Fibroblast of lung (primary cell): ENCODE measurements at regions not wholly inside any gene's neighbourhood (a gene's known extent, or its start where the extent isn't known, plus 50 kb on each side); places are given as distances from the start of the nearest gene placed in this dataset.

Source experiments
- DNase-seq, 2 donors: peaks; one replicate each; pipeline versions ENCODE4 v3.0.0 to v3.0.0-alpha.2; 2010; ENCODE audit warnings: low read depth in 2 of 2
- H2AFZ ChIP-seq: 2 replicates; pipeline ENCODE4 v1.5.1; 2012; ENCODE audit warnings: low read length, control low read depth, inconsistent platforms
- H3K27ac ChIP-seq: 2 replicates; pipeline ENCODE4 v1.5.1; 2011; ENCODE audit warnings: low read length, control low read depth; ENCODE audit not compliant: insufficient read depth
- H3K27me3 ChIP-seq: 2 replicates; pipeline ENCODE4 v1.5.1; 2011; ENCODE audit warnings: mild to moderate bottlenecking, low read length; ENCODE audit not compliant: control insufficient read depth, insufficient read depth
- H3K36me3 ChIP-seq: 2 replicates; pipeline ENCODE4 v1.5.1; 2011; ENCODE audit warnings: low read length; ENCODE audit not compliant: control insufficient read depth, insufficient read depth
- H3K4me1 ChIP-seq: 2 replicates; pipeline ENCODE4 v1.5.1; 2011; ENCODE audit warnings: low read length; ENCODE audit not compliant: control insufficient read depth, insufficient read depth; ENCODE audit errors: extremely low read depth
- H3K4me2 ChIP-seq: 2 replicates; pipeline ENCODE4 v1.5.1; 2011; ENCODE audit warnings: low read length, control low read depth; ENCODE audit not compliant: insufficient read depth; ENCODE audit errors: extremely low read depth
- H3K4me3 ChIP-seq, 4 experiments: fragments of 200-600 bp in 1 of 4; sonication (generic) in 1 of 4; replicated peaks in 1 of 4; 2 replicates each; pipeline ENCODE4 v1.5.1; 2011 to 2016; ENCODE audit warnings: low read length in 4 of 4, low read depth in 3 of 4, mild to moderate bottlenecking in 3 of 4, control low read depth in 2 of 4, inconsistent platforms in 1 of 4, mixed read lengths in 1 of 4; ENCODE audit not compliant: insufficient read depth in 1 of 4; ENCODE audit errors: control extremely low read depth in 1 of 4
- H3K79me2 ChIP-seq: 2 replicates; pipeline ENCODE4 v1.5.1; 2012; ENCODE audit warnings: mild to moderate bottlenecking, low read length, inconsistent platforms; ENCODE audit not compliant: control insufficient read depth, insufficient read depth
- H3K9ac ChIP-seq: 2 replicates; pipeline ENCODE4 v1.5.1; 2011; ENCODE audit warnings: mild to moderate bottlenecking, low read length, control low read depth; ENCODE audit not compliant: insufficient read depth
- H3K9me3 ChIP-seq: 2 replicates; pipeline ENCODE4 v1.5.1; 2012; ENCODE audit warnings: low read depth, low read length; ENCODE audit not compliant: control insufficient read depth, insufficient read depth
- H4K20me1 ChIP-seq: 2 replicates; pipeline ENCODE4 v1.5.1; 2011; ENCODE audit warnings: low read length; ENCODE audit not compliant: control insufficient read depth, insufficient read depth; ENCODE audit errors: extremely low read depth
- EZH2 ChIP-seq: IDR thresholded peaks from 2 replicates; pipeline ENCODE4 v1.5.1; 2012; ENCODE audit warnings: low read length, control low read depth, mild to moderate bottlenecking; ENCODE audit errors: missing control alignments
- TF ChIP-seq, protein P1 (sequence below), 2 donors: IDR thresholded peaks in 1 of 2; conservative IDR thresholded peaks in 1 of 2; 1 replicate in 1 of 2; 2 replicates in 1 of 2; pipeline ENCODE4 v1.5.1; 2011 to 2012; ENCODE audit warnings: low read length in 2 of 2, control low read depth in 1 of 2, inconsistent platforms in 1 of 2, low read depth in 1 of 2, mild to moderate bottlenecking in 1 of 2

GRCh38 chr17:5714993-5715392 lies 130.7 kb upstream of the NLRP1 start:
- no peaks in the 10 kb centered on the region for H3K9me3 ChIP-seq
- TF ChIP-seq EZH2 = no peak
- TF ChIP-seq, protein P1, sequence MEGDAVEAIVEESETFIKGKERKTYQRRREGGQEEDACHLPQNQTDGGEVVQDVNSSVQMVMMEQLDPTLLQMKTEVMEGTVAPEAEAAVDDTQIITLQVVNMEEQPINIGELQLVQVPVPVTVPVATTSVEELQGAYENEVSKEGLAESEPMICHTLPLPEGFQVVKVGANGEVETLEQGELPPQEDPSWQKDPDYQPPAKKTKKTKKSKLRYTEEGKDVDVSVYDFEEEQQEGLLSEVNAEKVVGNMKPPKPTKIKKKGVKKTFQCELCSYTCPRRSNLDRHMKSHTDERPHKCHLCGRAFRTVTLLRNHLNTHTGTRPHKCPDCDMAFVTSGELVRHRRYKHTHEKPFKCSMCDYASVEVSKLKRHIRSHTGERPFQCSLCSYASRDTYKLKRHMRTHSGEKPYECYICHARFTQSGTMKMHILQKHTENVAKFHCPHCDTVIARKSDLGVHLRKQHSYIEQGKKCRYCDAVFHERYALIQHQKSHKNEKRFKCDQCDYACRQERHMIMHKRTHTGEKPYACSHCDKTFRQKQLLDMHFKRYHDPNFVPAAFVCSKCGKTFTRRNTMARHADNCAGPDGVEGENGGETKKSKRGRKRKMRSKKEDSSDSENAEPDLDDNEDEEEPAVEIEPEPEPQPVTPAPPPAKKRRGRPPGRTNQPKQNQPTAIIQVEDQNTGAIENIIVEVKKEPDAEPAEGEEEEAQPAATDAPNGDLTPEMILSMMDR (conservative IDR thresholded peaks at IDR 0.05 in 1 of 2, IDR thresholded peaks at IDR 0.05 in 1 of 2; ENCODE audit: low read depth in 1 of 2, low read length in 2 of 2) = no peak
- H3K4me2 ChIP-seq = no peak overlapping the region
- no peaks in the 10 kb centered on the region for H3K79me2 ChIP-seq
- no peaks in the 10 kb centered on the region for H3K4me1 ChIP-seq
- no peak overlapping the region for H2AFZ ChIP-seq
- H3K36me3 ChIP-seq = no peaks in the 10 kb centered on the region
- no peak overlapping the region for H3K27ac ChIP-seq
- H3K27me3 ChIP-seq = no peaks in the 10 kb centered on the region
- no peaks in the 10 kb centered on the region for H4K20me1 ChIP-seq
- no peak for DNase-seq
- H3K9ac ChIP-seq = no peak overlapping the region
- H3K4me3 ChIP-seq = no peak overlapping the region

DNA sequence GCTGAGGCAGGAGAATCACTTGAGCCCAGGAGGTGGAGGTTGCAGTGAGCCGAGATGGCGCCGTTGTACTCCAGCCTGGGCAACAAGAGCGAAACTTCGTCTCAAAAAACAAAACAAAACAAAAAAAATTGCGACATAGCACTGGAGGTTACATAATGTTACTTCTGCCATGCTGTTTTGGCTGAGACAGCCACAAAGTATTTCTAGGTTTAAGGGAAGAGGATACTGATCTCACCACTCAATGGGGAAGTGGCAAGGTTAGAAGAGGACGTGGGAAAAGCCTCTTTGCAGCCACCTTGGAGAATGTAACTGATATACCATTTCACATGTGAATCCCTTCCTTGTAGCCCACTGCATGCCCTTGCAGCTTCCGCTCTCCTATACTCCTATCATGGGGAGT lies 131.2 kb upstream of the NLRP1 start:
- Histone ChIP-seq H4K20me1 (no peaks in the 10 kb centered on the region), H3K27me3 (no peaks in the 10 kb centered on the region), H3K9ac (no peak overlapping the region), H3K4me2 (no peak overlapping the region), H3K4me3 (no peak overlapping the region), H3K4me1 (no peaks in the 10 kb centered on the region), H3K79me2 (no peaks in the 10 kb centered on the region), H3K9me3 (no peaks in the 10 kb centered on the region), H3K27ac (no peak overlapping the region), H3K36me3 (no peaks in the 10 kb centered on the region), H2AFZ (no peak overlapping the region)
- no peak for DNase-seq
- TF ChIP-seq EZH2 = no peak
- TF ChIP-seq, protein P1 (conservative IDR thresholded peaks at IDR 0.05 in 1 of 2, IDR thresholded peaks at IDR 0.05 in 1 of 2; ENCODE audit: low read depth in 1 of 2, low read length in 2 of 2) = no peak

GRCh38 chr17:5718726-5719125 lies 134.4 kb upstream of the NLRP1 start:
- Histone ChIP-seq H3K4me2 (no peak overlapping the region), H2AFZ (no peak overlapping the region), H3K79me2 (no peaks in the 10 kb centered on the region), H3K27ac (no peak overlapping the region), H3K4me1 (no peaks in the 10 kb centered on the region), H3K36me3 (no peaks in the 10 kb centered on the region), H4K20me1 (no peaks in the 10 kb centered on the region), H3K27me3 (no peaks in the 10 kb centered on the region), H3K9ac (no peak overlapping the region), H3K9me3 (no peaks in the 10 kb centered on the region), H3K4me3 (no peak overlapping the region)
- TF ChIP-seq, protein P1 (conservative IDR thresholded peaks at IDR 0.05 in 1 of 2, IDR thresholded peaks at IDR 0.05 in 1 of 2; ENCODE audit: low read depth in 1 of 2, low read length in 2 of 2) = no peak
- TF ChIP-seq EZH2 = no peak
- no peak for DNase-seq
